ENCODE measurements at regions not wholly inside any gene's neighbourhood (a gene's known extent, or its start where the extent isn't known, plus 50 kb on each side); places are given as distances from the start of the nearest gene placed in this dataset.

GRCh38 chr14:76653875-76654572, 107.2 kb upstream of the VASH1 start (continued):
- TF ChIP-seq ZNF610 (tag by site-specific recombination; IDR thresholded peaks at IDR 0.05; ENCODE audit: borderline replicate concordance) (no peak), ZNF621 (tag by site-specific recombination; IDR thresholded peaks at IDR 0.05) (no peak), ZNF274 (IDR thresholded peaks at IDR 0.05; ENCODE audit: low read length) (no peak), ZNF274 (tag by site-specific recombination; IDR thresholded peaks at IDR 0.05; ENCODE audit: borderline replicate concordance) (no peak)

- TF ChIP-seq ZBTB7A (tag by site-specific recombination; IDR thresholded peaks at IDR 0.05; ENCODE audit: low read depth): no peak
- TF ChIP-seq MZF1 (tag by site-specific recombination; IDR thresholded peaks at IDR 0.05; ENCODE audit: borderline replicate concordance): no peak
- no peak for TF ChIP-seq ZNF19 (tag by site-specific recombination; IDR thresholded peaks at IDR 0.05; ENCODE audit: low read depth)
- no peak for TF ChIP-seq ZNF791 (tag by site-specific recombination; IDR thresholded peaks at IDR 0.05)
- no peak for TF ChIP-seq KLF10 (tag by site-specific recombination; IDR thresholded peaks at IDR 0.05)
- TF ChIP-seq ZNF121 (tag by site-specific recombination; IDR thresholded peaks at IDR 0.05): no peak
- no peak for TF ChIP-seq ZNF549 (tag by site-specific recombination; IDR thresholded peaks at IDR 0.05)
- TF ChIP-seq ZNF132 (tag by site-specific recombination; IDR thresholded peaks at IDR 0.05; ENCODE audit: borderline replicate concordance): no peak
- TF ChIP-seq ZSCAN30 (tag by site-specific recombination; IDR thresholded peaks at IDR 0.05): no peak
- TF ChIP-seq ZNF138 (tag by site-specific recombination; IDR thresholded peaks at IDR 0.05; ENCODE audit: borderline replicate concordance): no peak
- TF ChIP-seq ELK4 (IDR thresholded peaks at IDR 0.05; ENCODE audit: borderline replicate concordance, low read depth, low read length): no peak
- TF ChIP-seq ZNF660 (tag by site-specific recombination; IDR thresholded peaks at IDR 0.05): no peak
- TF ChIP-seq CTCF (tag by site-specific recombination; IDR thresholded peaks at IDR 0.05): no peak
- no peak for TF ChIP-seq ZNF423 (tag by site-specific recombination; IDR thresholded peaks at IDR 0.05)
- TF ChIP-seq PRDM2 (tag by site-specific recombination; IDR thresholded peaks at IDR 0.05; ENCODE audit: borderline replicate concordance): no peak
- TF ChIP-seq PRDM6 (tag by site-specific recombination; IDR thresholded peaks at IDR 0.05): no peak
- no peak for TF ChIP-seq INSM2 (tag by site-specific recombination; IDR thresholded peaks at IDR 0.05)
- no peak for TF ChIP-seq ZNF677 (tag by site-specific recombination; IDR thresholded peaks at IDR 0.05)
- Histone ChIP-seq H3K4me3 (ENCODE audit: low read depth, low read length) (no peak overlapping the region), H3K4me1 (ENCODE audit: control insufficient read depth, insufficient read depth, low read length) (no peaks in the 10 kb centered on the region), H3K9me3 (ENCODE audit: control insufficient read depth, insufficient read depth, low read depth, low read length) (no peaks in the 10 kb centered on the region), H3K36me3 (ENCODE audit: control insufficient read depth in 2 of 2, insufficient read depth in 1 of 2, low read length in 2 of 2) (no peaks in the 10 kb centered on the region), H3K27ac (ENCODE audit: extremely low read depth, low read depth, low read length) (no peak overlapping the region)
- CTCF ChIA-PET: interaction anchor here (0.6 to 1.2 kb wide), 5 partner anchors 10 to 1895 kb away, joined by 3 to 4 read pairs (median 3); no protein-coding TSS in a partner anchor
- POLR2A ChIA-PET: no interaction called here
These were observed 106.6 kb upstream of the VASH1 start for GRCh38 chr14:76654573-76655108.
